MM.1S (cell line): ENCODE measurements at regions not wholly inside any gene's neighbourhood (a gene's known extent, or its start where the extent isn't known, plus 50 kb on each side); places are given as distances from the start of the nearest gene placed in this dataset.
A peak's percentile ranks its signal among the peaks of the same experiment; 100 is the strongest.

ENCODE experiments used
- DNase-seq: peaks from one replicate; pipeline ENCODE4 v3.0.0-alpha.2; 2015
- H2AFZ ChIP-seq: fragments of 300-600 bp; sonication (generic); 2 replicates; pipeline ENCODE4 v1.6.0; 2016; ENCODE audit warnings: antibody characterized with exemption, low read length
- H3F3A ChIP-seq: fragments of 300-600 bp; sonication (generic); 2 replicates; pipeline ENCODE4 v1.6.1; 2016; ENCODE audit warnings: mild to moderate bottlenecking, antibody characterized with exemption, low read length, moderate library complexity, mixed read lengths; ENCODE audit not compliant: insufficient read depth
- H3K27ac ChIP-seq: fragments of 300-600 bp; sonication (generic); 2 replicates; pipeline ENCODE4 v1.5.1; 2016; ENCODE audit warnings: mild to moderate bottlenecking, low read length
- H3K27me3 ChIP-seq: fragments of 300-600 bp; sonication (generic); replicated peaks from 2 replicates; pipeline ENCODE4 v1.6.0; 2016; ENCODE audit warnings: low read length; ENCODE audit not compliant: insufficient read depth
- H3K36me3 ChIP-seq: fragments of 300-600 bp; sonication (generic); replicated peaks from 2 replicates; pipeline ENCODE4 v1.6.1; 2016; ENCODE audit warnings: mild to moderate bottlenecking, low read length, mixed read lengths; ENCODE audit not compliant: insufficient read depth
- H3K4me1 ChIP-seq: fragments of 300-600 bp; sonication (generic); 2 replicates; pipeline ENCODE4 v1.6.1; 2016; ENCODE audit warnings: low read length, mixed read lengths
- H3K4me2 ChIP-seq: fragments of 300-600 bp; sonication (generic); 2 replicates; pipeline ENCODE4 v1.6.0; 2016; ENCODE audit warnings: low read depth, low read length
- H3K4me3 ChIP-seq: fragments of 300-600 bp; sonication (generic); 2 replicates; pipeline ENCODE4 v1.5.1; 2016; ENCODE audit warnings: low read length, mixed read lengths
- H3K79me2 ChIP-seq: fragments of 300-600 bp; sonication (generic); 2 replicates; pipeline ENCODE4 v1.6.1; 2016; ENCODE audit warnings: mixed run types, low read length, mixed read lengths
- H3K9ac ChIP-seq: fragments of 300-600 bp; sonication (generic); 2 replicates; pipeline ENCODE4 v1.6.1; 2016; ENCODE audit warnings: low read length, mixed read lengths
- H3K9me2 ChIP-seq: fragments of 300-600 bp; sonication (generic); replicated peaks from 2 replicates; pipeline ENCODE4 v1.6.1; 2016; ENCODE audit warnings: mild to moderate bottlenecking, low read length, mixed read lengths; ENCODE audit not compliant: insufficient read depth
- H3K9me3 ChIP-seq: fragments of 300-600 bp; sonication (generic); replicated peaks from 2 replicates; pipeline ENCODE4 v1.6.1; 2016; ENCODE audit warnings: mild to moderate bottlenecking, low read length, mixed read lengths; ENCODE audit not compliant: insufficient read depth
- H4K20me1 ChIP-seq: fragments of 300-600 bp; sonication (generic); 2 replicates; pipeline ENCODE4 v1.6.1; 2016; ENCODE audit warnings: mild to moderate bottlenecking, low read length, moderate library complexity, mixed read lengths; ENCODE audit not compliant: insufficient read depth
- EZH2 ChIP-seq: fragments of 300-600 bp; sonication (generic); optimal IDR thresholded peaks from 2 replicates; pipeline ENCODE3; 2017; ENCODE audit warnings: low read depth, mild to moderate bottlenecking, antibody characterized with exemption, low read length, mixed read lengths
- EZH2phosphoT487 ChIP-seq: fragments of 300-600 bp; sonication (generic); IDR thresholded peaks from 2 replicates; pipeline ENCODE4 v1.6.1; 2018; ENCODE audit warnings: antibody characterized with exemption, low read length
- TF ChIP-seq, protein P1 (sequence below): fragments of 300-600 bp; sonication (generic); IDR thresholded peaks from 2 replicates; pipeline ENCODE4 v1.5.1; 2016; ENCODE audit warnings: antibody characterized with exemption, low read length, mixed read lengths

DNA sequence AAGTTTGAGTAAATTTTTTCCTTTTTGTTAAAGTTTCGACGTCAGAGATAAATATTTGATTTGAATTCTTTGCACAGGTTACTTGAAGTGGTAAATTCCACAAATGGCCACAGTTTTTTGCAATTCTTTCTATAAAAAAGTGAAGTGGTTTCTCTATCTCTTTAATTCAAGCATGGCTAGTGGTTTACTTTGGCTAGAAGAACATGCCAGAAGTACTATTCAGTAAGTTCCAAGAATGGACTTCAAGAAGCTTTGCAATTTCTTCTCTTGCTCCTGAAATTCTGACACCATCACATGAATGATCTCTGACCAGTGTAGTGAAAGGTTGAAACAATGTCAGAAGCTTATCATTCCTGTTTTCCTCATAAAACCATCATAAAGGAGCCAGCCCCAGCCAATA is 55.7 kb upstream of the RNPC3 start:
- no peaks in the 10 kb centered on the region for H4K20me1 ChIP-seq
- no peak overlapping the region for H3K4me3 ChIP-seq
- DNase-seq = no peak
- H3F3A ChIP-seq = no peaks in the 10 kb centered on the region
- no peak overlapping the region for H3K4me2 ChIP-seq
- H3K27ac ChIP-seq = no peak overlapping the region
- H3K9ac ChIP-seq = no peak overlapping the region
- H3K79me2 ChIP-seq = no peaks in the 10 kb centered on the region
- TF ChIP-seq EZH2phosphoT487 (no peak), EZH2 (no peak)
- TF ChIP-seq, protein P1, sequence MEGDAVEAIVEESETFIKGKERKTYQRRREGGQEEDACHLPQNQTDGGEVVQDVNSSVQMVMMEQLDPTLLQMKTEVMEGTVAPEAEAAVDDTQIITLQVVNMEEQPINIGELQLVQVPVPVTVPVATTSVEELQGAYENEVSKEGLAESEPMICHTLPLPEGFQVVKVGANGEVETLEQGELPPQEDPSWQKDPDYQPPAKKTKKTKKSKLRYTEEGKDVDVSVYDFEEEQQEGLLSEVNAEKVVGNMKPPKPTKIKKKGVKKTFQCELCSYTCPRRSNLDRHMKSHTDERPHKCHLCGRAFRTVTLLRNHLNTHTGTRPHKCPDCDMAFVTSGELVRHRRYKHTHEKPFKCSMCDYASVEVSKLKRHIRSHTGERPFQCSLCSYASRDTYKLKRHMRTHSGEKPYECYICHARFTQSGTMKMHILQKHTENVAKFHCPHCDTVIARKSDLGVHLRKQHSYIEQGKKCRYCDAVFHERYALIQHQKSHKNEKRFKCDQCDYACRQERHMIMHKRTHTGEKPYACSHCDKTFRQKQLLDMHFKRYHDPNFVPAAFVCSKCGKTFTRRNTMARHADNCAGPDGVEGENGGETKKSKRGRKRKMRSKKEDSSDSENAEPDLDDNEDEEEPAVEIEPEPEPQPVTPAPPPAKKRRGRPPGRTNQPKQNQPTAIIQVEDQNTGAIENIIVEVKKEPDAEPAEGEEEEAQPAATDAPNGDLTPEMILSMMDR = no peak
- H3K9me2 ChIP-seq = no peaks in the 10 kb centered on the region
- no peaks in the 10 kb centered on the region for H3K9me3 ChIP-seq
- H3K36me3 ChIP-seq = no peaks in the 10 kb centered on the region
- no peak overlapping the region for H2AFZ ChIP-seq
- no peaks in the 10 kb centered on the region for H3K4me1 ChIP-seq
- no peaks in the 10 kb centered on the region for H3K27me3 ChIP-seq

DNA sequence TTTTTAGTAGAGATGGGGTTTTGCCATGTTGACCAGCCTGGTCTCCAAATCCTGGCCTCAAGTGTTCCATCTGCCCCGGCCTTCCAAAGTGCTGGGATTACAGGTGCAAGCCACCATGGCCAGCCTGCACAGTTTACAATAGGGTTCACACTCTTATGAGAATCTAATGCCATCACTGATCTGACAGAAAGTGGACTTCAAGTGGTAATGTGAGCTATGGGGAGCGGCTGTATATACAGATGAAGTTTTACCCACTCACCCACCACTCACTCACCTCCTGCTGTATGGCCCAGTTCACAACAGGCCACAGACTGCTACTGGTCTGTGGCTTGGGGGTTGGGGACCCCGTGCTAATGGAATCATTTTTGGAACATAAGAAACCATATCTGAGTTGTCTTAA is 58.4 kb upstream of the RNPC3 start:
- Histone ChIP-seq H3K4me1 (no peaks in the 10 kb centered on the region), H3K9me2 (no peaks in the 10 kb centered on the region), H4K20me1 (no peaks in the 10 kb centered on the region), H3K79me2 (no peaks in the 10 kb centered on the region), H3K4me2 (no peak overlapping the region), H3K36me3 (no peaks in the 10 kb centered on the region), H2AFZ (no peak overlapping the region), H3K27ac (no peak overlapping the region), H3K4me3 (no peak overlapping the region), H3K9ac (no peak overlapping the region), H3K27me3 (no peaks in the 10 kb centered on the region), H3F3A (no peaks in the 10 kb centered on the region), H3K9me3 (no peaks in the 10 kb centered on the region)
- DNase-seq = no peak
- TF ChIP-seq EZH2phosphoT487 (no peak), EZH2 (no peak)
- TF ChIP-seq, protein P1 = no peak

DNA sequence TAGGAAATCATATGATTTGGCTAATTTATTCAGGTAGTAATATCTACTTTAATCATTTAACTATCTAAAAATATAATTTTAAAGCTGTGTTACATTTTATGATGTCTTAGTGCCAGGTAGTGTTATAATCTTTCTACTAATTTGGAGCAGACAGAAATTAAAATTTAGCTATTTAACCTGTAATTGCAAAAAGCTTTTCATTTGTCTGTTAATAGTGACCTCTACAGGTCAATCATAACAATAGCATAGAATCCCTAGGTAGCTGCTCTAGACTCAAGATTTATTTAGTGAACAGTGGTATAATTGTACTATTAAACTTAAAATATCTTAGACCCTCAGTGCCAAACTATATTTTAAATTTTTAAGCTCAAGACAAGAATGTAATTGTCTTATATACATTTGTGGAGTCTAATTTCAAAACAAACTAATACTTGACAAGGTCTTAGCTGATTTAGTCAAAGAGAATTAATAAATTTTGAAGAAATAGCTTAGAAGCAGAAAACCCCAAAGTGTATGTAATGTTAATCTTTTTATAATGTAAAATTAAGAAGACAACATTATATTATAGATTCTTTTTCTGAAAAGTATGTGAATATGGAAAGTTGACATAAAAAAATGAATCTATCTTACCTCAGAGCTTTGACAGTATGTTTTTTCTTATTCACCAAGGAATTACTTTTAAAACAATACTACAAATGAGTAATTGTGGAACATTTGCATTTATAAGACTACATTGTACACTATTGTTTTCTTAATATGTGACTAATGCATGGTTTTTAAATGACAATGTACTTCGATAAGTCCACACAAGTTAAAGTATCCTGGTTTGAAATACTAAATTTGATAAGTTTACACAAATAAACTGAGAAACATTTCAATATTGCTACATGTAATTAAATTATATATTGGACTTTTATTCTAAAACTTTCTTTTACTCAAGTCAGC is 64.1 kb upstream of the RNPC3 start:
- TF ChIP-seq, protein P1 = peak; percentile 45
- TF ChIP-seq EZH2 (no peak), EZH2phosphoT487 (no peak)

More for the DNA sequence above, 64.1 kb upstream of the RNPC3 start:
- Histone ChIP-seq H3K9me2 (no peaks in the 10 kb centered on the region), H3K9ac (no peak overlapping the region), H3K79me2 (no peaks in the 10 kb centered on the region), H3F3A (no peaks in the 10 kb centered on the region), H3K36me3 (no peaks in the 10 kb centered on the region), H3K4me2 (no peak overlapping the region), H3K27me3 (no peaks in the 10 kb centered on the region), H2AFZ (no peak overlapping the region), H4K20me1 (no peaks in the 10 kb centered on the region), H3K9me3 (no peaks in the 10 kb centered on the region), H3K4me1 (no peaks in the 10 kb centered on the region), H3K4me3 (no peak overlapping the region), H3K27ac (no peak overlapping the region)
- peak; percentile 15 for DNase-seq
